ENCODE measurements at regions not wholly inside any gene's neighbourhood (a gene's known extent, or its start where the extent isn't known, plus 50 kb on each side); places are given as distances from the start of the nearest gene placed in this dataset.

GRCh38 chr12:107475900-107476299 is 209.7 kb upstream of the PWP1 start (continued):
- TF ChIP-seq EZH2 (IDR thresholded peaks at IDR 0.05; ENCODE audit: low read depth, unreplicated experiment) (no peak), EZH2phosphoT487 (IDR thresholded peaks at IDR 0.05; ENCODE audit: unreplicated experiment) (no peak)

- Mint-ChIP-seq H3K36me3 (ENCODE audit: low read depth) (no peaks in the 10 kb centered on the region), H3K27me3 (ENCODE audit: insufficient read depth, low read depth, poor library complexity) (peaks cover 4% of the 10 kb centered on the region), H3K4me3 (no peak overlapping the region), H3K9me3 (no peaks in the 10 kb centered on the region), H3K4me1 (peaks cover 1% of the 10 kb centered on the region; the same call in 2 of the 3 replicates), H3K27ac (no peak overlapping the region)
- Histone ChIP-seq H3K27ac (ENCODE audit: low read depth) (no peak overlapping the region), H4K20me1 (replicated peaks; ENCODE audit: insufficient read depth) (no peaks in the 10 kb centered on the region), H3K79me2 (replicated peaks; ENCODE audit: insufficient read depth) (no peaks in the 10 kb centered on the region), H3K36me3 (ENCODE audit: insufficient read depth) (no peaks in the 10 kb centered on the region), H3K4me3 (no peak overlapping the region), H3K4me1 (ENCODE audit: insufficient read depth) (no peaks in the 10 kb centered on the region), H3F3A (replicated peaks; ENCODE audit: low read depth) (no peaks in the 10 kb centered on the region), H3K4me2 (no peak overlapping the region), H2AFZ (no peak overlapping the region), H3K9me2 (ENCODE audit: insufficient read depth) (no peaks in the 10 kb centered on the region), H3K27me3 (ENCODE audit: insufficient read depth) (no peaks in the 10 kb centered on the region)
- ATAC-seq (no peak), DNase-seq (ENCODE audit: low spot score) (no peak)
- TF ChIP-seq ZNF114 (CRISPR knock-in tag; IDR thresholded peaks at IDR 0.05) = no peak
- no peak for TF ChIP-seq POLR2AphosphoS5 (IDR thresholded peaks at IDR 0.05; ENCODE audit: low read depth)
- TF ChIP-seq EZH2 (IDR thresholded peaks at IDR 0.05; ENCODE audit: low read depth, unreplicated experiment) = no peak
- no peak for TF ChIP-seq NANOG (IDR thresholded peaks at IDR 0.05; ENCODE audit: borderline replicate concordance)
- TF ChIP-seq STAT1 (IDR thresholded peaks at IDR 0.05; ENCODE audit: unreplicated experiment) = no peak
- TF ChIP-seq CREB1 (CRISPR knock-in tag; IDR thresholded peaks at IDR 0.05; ENCODE audit: low read depth) = no peak
These were observed 208.6 kb upstream of the PWP1 start for GRCh38 chr12:107477018-107477417.

GRCh38 chr12:107477947-107478610 is 207.5 kb upstream of the PWP1 start:
- peaks cover 4% of the 10 kb centered on the region for H3K27me3 Mint-ChIP-seq (ENCODE audit: insufficient read depth, low read depth, poor library complexity)
- H3K36me3 ChIP-seq (ENCODE audit: insufficient read depth) = no peaks in the 10 kb centered on the region
- H3K27me3 ChIP-seq (ENCODE audit: insufficient read depth) = no peaks in the 10 kb centered on the region
- H3K9me2 ChIP-seq (ENCODE audit: insufficient read depth) = no peaks in the 10 kb centered on the region
- ATAC-seq (no peak), DNase-seq (ENCODE audit: low spot score) (no peak)
- H3K27ac ChIP-seq (ENCODE audit: low read depth) = no peak overlapping the region
- H3K79me2 ChIP-seq (replicated peaks; ENCODE audit: insufficient read depth) = no peaks in the 10 kb centered on the region
- no peaks in the 10 kb centered on the region for H3K4me1 ChIP-seq (ENCODE audit: insufficient read depth)
- no peak for TF ChIP-seq NANOG (IDR thresholded peaks at IDR 0.05; ENCODE audit: borderline replicate concordance)
- TF ChIP-seq EZH2phosphoT487 (IDR thresholded peaks at IDR 0.05; ENCODE audit: unreplicated experiment) = no peak
- TF ChIP-seq ZNF114 (CRISPR knock-in tag; IDR thresholded peaks at IDR 0.05) = no peak
- no peak for TF ChIP-seq JUNB (IDR thresholded peaks at IDR 0.05; ENCODE audit: unreplicated experiment)
- no peak for TF ChIP-seq REST (IDR thresholded peaks at IDR 0.05; ENCODE audit: unreplicated experiment)
- no peak for TF ChIP-seq EZH2 (IDR thresholded peaks at IDR 0.05; ENCODE audit: low read depth, unreplicated experiment)
- TF ChIP-seq CTCF (conservative IDR thresholded peaks at IDR 0.05; ENCODE audit: low read depth in 2 of 2) = no peak
- no peak for TF ChIP-seq POLR2AphosphoS5 (IDR thresholded peaks at IDR 0.05; ENCODE audit: low read depth)
- H3K9me3 Mint-ChIP-seq = no peaks in the 10 kb centered on the region
- no peaks in the 10 kb centered on the region for H4K20me1 ChIP-seq (replicated peaks; ENCODE audit: insufficient read depth)
- H3K4me3 ChIP-seq = no peak overlapping the region
- H3K4me3 Mint-ChIP-seq = no peak overlapping the region
- no peaks in the 10 kb centered on the region for H3K36me3 Mint-ChIP-seq (ENCODE audit: low read depth)
- no peak overlapping the region for H3K4me2 ChIP-seq
- no peak overlapping the region for H3K27ac Mint-ChIP-seq
- H2AFZ ChIP-seq = no peak overlapping the region
- H3F3A ChIP-seq (replicated peaks; ENCODE audit: low read depth) = no peaks in the 10 kb centered on the region
- H3K4me1 Mint-ChIP-seq = no peaks in the 10 kb centered on the region

All from GM23338 (cell line).